T-cell (primary cell): ENCODE measurements at regions not wholly inside any gene's neighbourhood (a gene's known extent, or its start where the extent isn't known, plus 50 kb on each side); places are given as distances from the start of the nearest gene placed in this dataset.
A peak's percentile ranks its signal among the peaks of the same experiment; 100 is the strongest.
"Not testable (repeated sequence)": the region's sequence is repeated elsewhere in the genome, so short reads cannot be mapped to it uniquely, and the experiment has no call there.

ENCODE experiments used
- ATAC-seq, 4 experiments: fragments of 200-7000 bp in 3 of 4; fragments of 150-1000 bp in 1 of 4; cut with Tn5 transposase; replicated peaks in 1 of 4; 1 replicate in 3 of 4; 2 replicates in 1 of 4; pipeline ENCODE4 v1.10.0; 2021; ENCODE audit warnings: moderate library complexity in 3 of 4, mild to moderate bottlenecking in 2 of 4, moderate number of reproducible peaks in 1 of 4
- CTCF ChIA-PET, 2 donors: fragments of 300-600 bp; sonication (Branson Sonifier 250); formaldehyde crosslinking; loops; one replicate each; lab custom pipeline; 2022; ENCODE audit warnings: antibody characterized with exemption in 2 of 2; lab: Charles Lee
- POLR2A ChIA-PET, 2 donors: fragments of 300-600 bp; sonication (Branson Sonifier 250); formaldehyde crosslinking; loops; one replicate each; lab custom pipeline; 2022; ENCODE audit warnings: antibody characterized with exemption in 2 of 2; lab: Charles Lee
- DNase-seq, 35 experiments: peaks; one replicate each; pipeline versions ENCODE4 v3.0.0 to v3.0.0-alpha.2; 2013 to 2023
- H3K27ac ChIP-seq: one replicate; pipeline ENCODE4 v1.5.1; 2013; ENCODE audit warnings: low read length
- H3K27me3 ChIP-seq, 2 experiments: replicated peaks in 1 of 2; 1 replicate in 1 of 2; 2 replicates in 1 of 2; pipeline versions ENCODE4 v1.6.1 to v1.7.0; 2013; ENCODE audit warnings: low read length in 1 of 2, mixed read lengths in 1 of 2; ENCODE audit not compliant: control insufficient read depth in 2 of 2, insufficient read depth in 2 of 2; ENCODE audit errors: extremely low read depth in 1 of 2
- H3K36me3 ChIP-seq, 2 donors: 1 replicate in 1 of 2; 2 replicates in 1 of 2; pipeline versions ENCODE4 v1.6.1 to v1.7.0; 2013; ENCODE audit warnings: low read length in 1 of 2; ENCODE audit not compliant: control insufficient read depth in 2 of 2, insufficient read depth in 1 of 2; ENCODE audit errors: extremely low read depth in 1 of 2
- H3K4me1 ChIP-seq, 2 experiments: 1 replicate in 1 of 2; 2 replicates in 1 of 2; pipeline versions ENCODE4 v1.6.1 to v1.7.0; 2013; ENCODE audit warnings: low read length in 2 of 2, mixed read lengths in 1 of 2; ENCODE audit not compliant: insufficient read depth in 2 of 2, control insufficient read depth in 1 of 2; ENCODE audit errors: extremely low read depth in 1 of 2
- H3K4me3 ChIP-seq, 2 donors: 1 replicate in 1 of 2; 2 replicates in 1 of 2; pipeline versions ENCODE4 v1.5.1 to v1.7.0; 2013; ENCODE audit warnings: mild to moderate bottlenecking in 2 of 2, low read length in 1 of 2, moderate library complexity in 1 of 2; ENCODE audit not compliant: control insufficient read depth in 1 of 2; ENCODE audit errors: extremely low read depth in 1 of 2
- H3K9me3 ChIP-seq: 2 replicates; pipeline ENCODE4 v1.7.0; 2013
- H3K27ac Mint-ChIP-seq, 2 donors: one replicate each; pipeline ENCODE4 v1.8.0; 2020 to 2021; ENCODE audit warnings: mild to moderate bottlenecking in 2 of 2, mixed read lengths in 2 of 2
- H3K27me3 Mint-ChIP-seq, 2 donors: one replicate each; pipeline ENCODE4 v1.8.0; 2021 to 2022; ENCODE audit warnings: mixed read lengths in 2 of 2
- H3K36me3 Mint-ChIP-seq: one replicate; pipeline ENCODE4 v1.8.0; 2021; ENCODE audit warnings: mixed read lengths
- H3K4me1 Mint-ChIP-seq, 3 donors: one replicate each; pipeline ENCODE4 v1.8.0; 2020 to 2022; ENCODE audit warnings: mixed read lengths in 3 of 3, mild to moderate bottlenecking in 1 of 3
- H3K4me3 Mint-ChIP-seq, 3 donors: one replicate each; pipeline ENCODE4 v1.8.0; 2020 to 2022; ENCODE audit warnings: mild to moderate bottlenecking in 3 of 3, mixed read lengths in 3 of 3, moderate library complexity in 3 of 3
- H3K9me3 Mint-ChIP-seq, 3 donors: one replicate each; pipeline ENCODE4 v1.8.0; 2020 to 2022; ENCODE audit warnings: mixed read lengths in 3 of 3
- WGBS: methylation state at CpG from one replicate; pipeline ENCODE4 v1.1.5; 2013; ENCODE audit warnings: missing lambda C conversion rate; ENCODE audit not compliant: insufficient coverage; 5-methylcytosine and 5-hydroxymethylcytosine counted together

DNA sequence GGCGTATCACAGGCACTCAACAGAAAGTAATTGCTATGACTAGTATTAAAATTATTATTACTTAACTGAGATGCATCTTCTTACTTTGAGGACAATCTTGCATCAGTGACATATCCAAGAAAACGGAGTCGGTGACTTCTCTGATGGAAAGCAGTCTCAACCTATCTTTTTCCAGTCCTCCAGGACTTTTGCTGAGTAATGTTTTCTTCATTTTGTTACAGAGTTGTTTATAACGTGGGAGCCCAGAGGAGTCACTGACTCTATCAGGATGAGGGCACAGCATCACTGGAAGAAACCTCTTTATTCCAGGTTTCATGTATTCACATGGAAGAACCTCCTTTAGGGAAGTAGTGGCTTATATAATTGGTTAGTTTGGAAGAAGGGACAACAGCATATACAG is 51.5 kb upstream of the MELK start:
- Histone ChIP-seq H3K9me3 (no peaks in the 10 kb centered on the region), H3K4me1 (no peaks in the 10 kb centered on the region), H3K4me3 (no peak overlapping the region), H3K36me3 (no peaks in the 10 kb centered on the region), H3K27ac (no peak overlapping the region), H3K27me3 (peaks cover 0 to 16% of the 10 kb centered on the region in 2 experiments)
- H3K9me3 Mint-ChIP-seq = no peaks in the 10 kb centered on the region
- 80% methylated on average over 1 of the region's 4 CpGs for WGBS
- H3K36me3 Mint-ChIP-seq = no peaks in the 10 kb centered on the region
- ATAC-seq (no peak), DNase-seq (no peak)
- peaks cover 0 to 3% of the 10 kb centered on the region in 2 donors for H3K27me3 Mint-ChIP-seq
- ChIA-PET POLR2A (no interaction called here), CTCF (no interaction called here)
- no peak overlapping the region for H3K27ac Mint-ChIP-seq
- H3K4me3 Mint-ChIP-seq = no peak overlapping the region
- H3K4me1 Mint-ChIP-seq = no peaks in the 10 kb centered on the region

- DNase-seq (no peak), ATAC-seq (no peak)
- Histone ChIP-seq H3K4me1 (no peaks in the 10 kb centered on the region), H3K9me3 (no peaks in the 10 kb centered on the region), H3K4me3 (no peak overlapping the region), H3K27me3 (peaks cover 0 to 16% of the 10 kb centered on the region in 2 experiments), H3K27ac (no peak overlapping the region), H3K36me3 (no peaks in the 10 kb centered on the region)
- ChIA-PET CTCF (interaction anchor here (0.6 to 1.0 kb wide), 3 partner anchors 25 to 110 kb away, joined by 3 to 5 read pairs (median 3); no protein-coding TSS in a partner anchor), POLR2A (no interaction called here)
- Mint-ChIP-seq H3K4me3 (no peak overlapping the region), H3K27me3 (peaks cover 0 to 3% of the 10 kb centered on the region in 2 donors), H3K27ac (no peak overlapping the region), H3K9me3 (no peaks in the 10 kb centered on the region), H3K4me1 (no peaks in the 10 kb centered on the region), H3K36me3 (no peaks in the 10 kb centered on the region)
Measured at GRCh38 chr9:36517131-36517530, 55.6 kb upstream of the MELK start.

GRCh38 chr9:36504156-36504555 is 68.5 kb upstream of the MELK start:
- Mint-ChIP-seq H3K9me3 (no peaks in the 10 kb centered on the region), H3K27me3 (no peaks in the 10 kb centered on the region), H3K4me1 (peaks cover 16 to 30% (median 23%) of the 10 kb centered on the region in 3 donors), H3K36me3 (no peaks in the 10 kb centered on the region), H3K4me3 (peak overlapping the region in 2 of 3 donors; percentile 17 to 64), H3K27ac (peak overlapping the region; percentile 63 to 64)
- Histone ChIP-seq H3K27me3 (no peaks in the 10 kb centered on the region), H3K4me3 (no peak overlapping the region), H3K4me1 (peaks cover 7 to 17% of the 10 kb centered on the region in 2 experiments), H3K36me3 (no peaks in the 10 kb centered on the region), H3K27ac (no peak overlapping the region), H3K9me3 (no peaks in the 10 kb centered on the region)
- ChIA-PET CTCF (interaction anchor here (0.6 to 1.9 kb wide), 5 partner anchors 28 to 1706 kb away, joined by 3 to 5 read pairs (median 4); no protein-coding TSS in a partner anchor), POLR2A (interaction anchor here (0.6 to 1.1 kb wide), 4 partner anchors 11 to 679 kb away, joined by 6 to 7 read pairs (median 6); no protein-coding TSS in a partner anchor)
- DNase-seq (peak in 25 of 35 experiments; percentile 4 to 46 (median 25)), ATAC-seq (peak; percentile 69 to 91 (median 85))
- WGBS = no CpG with 5 or more reads among the region's 4 CpGs

DNA sequence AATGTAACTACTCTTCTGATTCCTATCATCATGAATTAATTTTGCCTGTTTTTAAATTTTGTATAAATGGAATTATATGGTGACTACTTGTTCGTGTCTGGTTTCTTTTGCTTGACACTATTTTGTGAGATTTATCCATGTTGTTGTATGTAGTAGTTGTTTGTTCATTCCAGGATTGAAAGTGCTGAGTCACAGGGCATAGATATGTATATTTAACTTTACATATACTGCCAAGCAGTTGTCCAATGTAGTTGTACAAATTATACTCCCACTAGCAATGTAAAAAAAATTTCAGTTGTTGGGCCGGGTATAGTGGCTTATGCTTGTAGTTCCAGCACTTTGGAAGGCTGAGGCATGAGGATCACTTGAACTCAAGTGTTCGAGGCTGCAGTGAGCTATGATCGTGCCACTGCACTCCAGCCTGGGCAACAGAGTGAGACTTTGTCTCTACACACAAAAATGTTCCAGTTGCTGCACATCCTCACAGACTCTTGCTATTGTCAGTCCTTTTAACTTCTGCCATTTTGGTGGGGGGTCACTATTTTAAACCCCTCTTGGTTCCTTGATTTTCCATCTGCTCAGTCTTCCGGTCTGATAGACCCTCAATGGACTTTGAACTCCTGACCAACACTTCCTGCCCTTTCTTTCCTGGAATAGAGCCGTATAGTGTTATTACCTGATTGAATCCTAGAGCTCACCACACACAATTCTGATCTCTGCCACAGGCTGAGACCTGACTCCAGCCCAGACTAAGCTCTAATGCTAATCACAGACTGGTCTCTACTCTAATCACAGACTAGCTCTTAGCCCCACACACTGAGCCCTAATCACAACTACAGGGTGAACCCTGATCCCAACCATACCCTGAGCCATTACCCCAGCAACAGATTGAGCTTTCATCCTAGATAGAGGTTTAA is 69.3 kb upstream of the MELK start:
- no peaks in the 10 kb centered on the region for H3K9me3 Mint-ChIP-seq
- WGBS = 81% methylated on average over 2 of the region's 6 CpGs
- H3K4me3 Mint-ChIP-seq = peak overlapping the region in 1 of 3 donors; percentile 64

GRCh38 chr9:36501727-36502126 is 71.0 kb upstream of the MELK start:
- WGBS = no CpG with 5 or more reads among the region's 3 CpGs
- H3K27me3 ChIP-seq = no peaks in the 10 kb centered on the region
- POLR2A ChIA-PET = interaction anchor here in 1 of 2 donors (0.6 kb wide), 1 partner anchor 615 kb away, joined by 4 read pairs; no protein-coding TSS in a partner anchor
- ATAC-seq = no peak
- H3K4me3 ChIP-seq = no peak overlapping the region
- CTCF ChIA-PET = interaction anchor here in 1 of 2 donors (0.7 to 1.0 kb wide), 2 partner anchors 31 to 1407 kb away, joined by 4 read pairs; no protein-coding TSS in a partner anchor
- H3K27ac Mint-ChIP-seq = no peak overlapping the region
- H3K36me3 Mint-ChIP-seq = no peaks in the 10 kb centered on the region
- no peak for DNase-seq
- H3K27ac ChIP-seq = no peak overlapping the region
- H3K9me3 ChIP-seq = no peaks in the 10 kb centered on the region
- H3K27me3 Mint-ChIP-seq = no peaks in the 10 kb centered on the region
- no peaks in the 10 kb centered on the region for H3K36me3 ChIP-seq
- no peaks in the 10 kb centered on the region for H3K9me3 Mint-ChIP-seq
- peaks cover 16 to 30% (median 23%) of the 10 kb centered on the region in 3 donors for H3K4me1 Mint-ChIP-seq
- H3K4me3 Mint-ChIP-seq = no peak overlapping the region
- peaks cover 7 to 17% of the 10 kb centered on the region in 2 experiments for H3K4me1 ChIP-seq

More for the DNA sequence above, 69.3 kb upstream of the MELK start:
- Mint-ChIP-seq H3K27ac (peak overlapping the region; percentile 63 to 64), H3K27me3 (no peaks in the 10 kb centered on the region), H3K4me1 (peaks cover 16 to 30% (median 23%) of the 10 kb centered on the region in 3 donors), H3K36me3 (no peaks in the 10 kb centered on the region)
- ChIA-PET CTCF (interaction anchor here (0.6 to 1.9 kb wide), 5 partner anchors 27 to 1705 kb away, joined by 3 to 5 read pairs (median 4); no protein-coding TSS in a partner anchor), POLR2A (interaction anchor here (0.6 to 1.1 kb wide), 4 partner anchors 10 to 679 kb away, joined by 6 to 7 read pairs (median 6); no protein-coding TSS in a partner anchor)
- Histone ChIP-seq H3K4me1 (peaks cover 7 to 17% of the 10 kb centered on the region in 2 experiments), H3K36me3 (no peaks in the 10 kb centered on the region), H3K27me3 (no peaks in the 10 kb centered on the region), H3K9me3 (no peaks in the 10 kb centered on the region), H3K4me3 (no peak overlapping the region), H3K27ac (no peak overlapping the region)
- ATAC-seq (peak in 2 of 4 experiments; percentile 31 to 35), DNase-seq (no peak)

GRCh38 chr9:36500931-36501330 is 71.8 kb upstream of the MELK start:
- H3K36me3 Mint-ChIP-seq, H3K27ac Mint-ChIP-seq, H3K27ac ChIP-seq, H3K9me3 Mint-ChIP-seq, ATAC-seq, H3K9me3 ChIP-seq, H3K27me3 ChIP-seq, H3K27me3 Mint-ChIP-seq, H3K36me3 ChIP-seq, H3K4me3 ChIP-seq, DNase-seq: not testable (repeated sequence)
- Mint-ChIP-seq H3K4me1 (peaks cover 16 to 31% (median 23%) of the 10 kb centered on the region in 3 donors), H3K4me3 (peak overlapping the region in 1 of 3 donors; percentile 25)
- POLR2A ChIA-PET = interaction anchor here in 1 of 2 donors (0.6 kb wide), 1 partner anchor 616 kb away, joined by 4 read pairs; no protein-coding TSS in a partner anchor
- no CpG with 5 or more reads among the region's 2 CpGs for WGBS
- CTCF ChIA-PET = interaction anchor here (0.5 to 1.0 kb wide), 3 partner anchors 30 to 1406 kb away, joined by 4 to 5 read pairs (median 4); no protein-coding TSS in a partner anchor
- peaks cover 7 to 17% of the 10 kb centered on the region in 2 experiments for H3K4me1 ChIP-seq
